K562 (cell line): ENCODE measurements at regions not wholly inside any gene's neighbourhood (a gene's known extent, or its start where the extent isn't known, plus 50 kb on each side); places are given as distances from the start of the nearest gene placed in this dataset.

Source experiments
- ATAC-seq: fragments of 200-7000 bp; cut with Tn5 transposase; 3 replicates; pipeline ENCODE4 v1.9.1; 2020; ENCODE audit warnings: moderate library complexity
- BruUV-seq: library from RNA; stranded (reverse); fragments of 400-500 nt; replicated peaks from 2 replicates; lab custom pipeline; 2021; lab: Mats Ljungman, UMichigan
- CTCF ChIA-PET: fragments of 300-600 bp; formaldehyde crosslinking; extraction: SDS; loops from one replicate; lab custom pipeline; 2021; ENCODE audit warnings: low intra/inter-chr PET ratio; lab: Yijun Ruan, JAX
- POLR2A ChIA-PET: fragments of 300-600, 350-650 bp; sonication (Branson Sonifier 250); formaldehyde crosslinking; extraction: SDS; loops from one replicate; lab custom pipeline; 2021; ENCODE audit warnings: antibody characterized with exemption, inconsistent platforms; lab: Yijun Ruan, JAX
- DNase-seq, 4 experiments: peaks; one replicate each; pipeline versions ENCODE4 v3.0.0 to v3.0.0-alpha.2; 2011 to 2018; ENCODE audit warnings: low spot score in 3 of 4, mixed read lengths in 3 of 4; ENCODE audit errors: extremely low read depth in 1 of 4
- FAIRE-seq: peaks from 2 replicates; lab custom pipeline; 2011; peaks lifted over from hg19 to GRCh38; lab: Jason Lieb, UNC
- H2AFZ ChIP-seq: 2 replicates; pipeline ENCODE4 v1.6.0; 2011; ENCODE audit warnings: low read depth, low read length, control low read depth, inconsistent platforms
- H3K27ac ChIP-seq: fragments of 200-600 bp; 3 replicates; pipeline ENCODE4 v1.8.0; 2011; ENCODE audit warnings: low read depth, mild to moderate bottlenecking, control low read depth, inconsistent platforms, low read length, moderate library complexity, mixed read lengths; ENCODE audit errors: extremely low read depth
- H3K27me3 ChIP-seq, 2 experiments: fragments of 300-600 bp in 1 of 2; 2 replicates in 1 of 2; 3 replicates in 1 of 2; pipeline versions ENCODE4 v1.6.0 to v1.8.0; 2011; ENCODE audit warnings: inconsistent platforms in 2 of 2, low read length in 2 of 2, mild to moderate bottlenecking in 1 of 2, mixed read lengths in 1 of 2, moderate library complexity in 1 of 2; ENCODE audit not compliant: control insufficient read depth in 2 of 2, insufficient read depth in 2 of 2
- H3K36me3 ChIP-seq: fragments of 300-600 bp; 3 replicates; pipeline ENCODE4 v1.8.0; 2011; ENCODE audit warnings: mild to moderate bottlenecking, low read length, inconsistent platforms; ENCODE audit not compliant: control insufficient read depth, insufficient read depth
- H3K4me1 ChIP-seq, 2 experiments: fragments of 200-600 bp in 1 of 2; replicated peaks in 1 of 2; 2 replicates in 1 of 2; 3 replicates in 1 of 2; pipeline versions ENCODE4 v1.5.1 to v1.8.0; 2011; ENCODE audit warnings: inconsistent platforms in 2 of 2, low read length in 2 of 2, mild to moderate bottlenecking in 1 of 2, mixed read lengths in 1 of 2, moderate library complexity in 1 of 2; ENCODE audit not compliant: control insufficient read depth in 2 of 2, insufficient read depth in 2 of 2
- H3K4me2 ChIP-seq: 2 replicates; pipeline ENCODE4 v1.6.1; 2011; ENCODE audit warnings: low read length, control low read depth, inconsistent platforms, mixed read lengths; ENCODE audit not compliant: insufficient read depth
- H3K4me3 ChIP-seq: fragments of 200-600 bp; sonication (generic), shearing (Covaris generic); 2 replicates; pipeline ENCODE4 v1.5.1; 2016; ENCODE audit warnings: control low read depth, inconsistent platforms
- H3K79me2 ChIP-seq: fragments of 200-600 bp; 3 replicates; pipeline ENCODE4 v1.8.0; 2011; ENCODE audit warnings: low read length, inconsistent platforms; ENCODE audit not compliant: control insufficient read depth, insufficient read depth
- H3K9ac ChIP-seq, 2 experiments: 2 replicates each; pipeline versions ENCODE4 v1.6.0 to v1.6.1; 2011; ENCODE audit warnings: low read depth in 2 of 2, low read length in 2 of 2, control low read depth in 1 of 2, inconsistent platforms in 1 of 2, mild to moderate bottlenecking in 1 of 2, mixed read lengths in 1 of 2; ENCODE audit not compliant: insufficient read depth in 1 of 2
- H3K9me1 ChIP-seq: one replicate; pipeline ENCODE4 v1.6.0; 2011; ENCODE audit warnings: inconsistent platforms, mild to moderate bottlenecking, low read length, moderate library complexity; ENCODE audit not compliant: control insufficient read depth, insufficient read depth
- H3K9me3 ChIP-seq: replicated peaks from 2 replicates; pipeline ENCODE4 v1.5.1; 2011; ENCODE audit warnings: low read depth, low read length, inconsistent platforms; ENCODE audit not compliant: control insufficient read depth, insufficient read depth
- H4K20me1 ChIP-seq: replicated peaks from 2 replicates; pipeline ENCODE4 v1.6.1; 2011; ENCODE audit warnings: low read length, inconsistent platforms, mixed read lengths; ENCODE audit not compliant: control insufficient read depth, insufficient read depth
- HEY1 ChIP-seq: fragments of 250-450 bp; sonication (Bioruptor Pico); IDR thresholded peaks from 2 replicates; pipeline ENCODE4 v1.5.0; 2020; ENCODE audit warnings: mild to moderate bottlenecking, moderate library complexity, borderline replicate concordance
- NR4A1 ChIP-seq, 2 experiments: fragments of 250-450 bp in 1 of 2; fragments of 450-650 bp in 1 of 2; sonication (Bioruptor Pico) in 1 of 2; IDR thresholded peaks; 2 replicates each; pipeline versions ENCODE4 v1.4.0 to v1.6.1; 2016 to 2020; ENCODE audit warnings: mild to moderate bottlenecking in 2 of 2, missing compliant biosample characterization in 1 of 2, missing genetic modification characterization in 1 of 2, moderate library complexity in 1 of 2
- RHOXF2B ChIP-seq: fragments of 250-450 bp; sonication (Bioruptor Pico); conservative IDR thresholded peaks from 2 replicates; pipeline ENCODE4 v1.5.1; 2021
- YY1 ChIP-seq, 3 experiments: IDR thresholded peaks; 2 replicates each; pipeline ENCODE4 v1.6.1; 2011; ENCODE audit warnings: low read length in 2 of 3, mild to moderate bottlenecking in 2 of 3, moderate library complexity in 2 of 3, borderline replicate concordance in 1 of 3, control low read depth in 1 of 3, low read depth in 1 of 3; ENCODE audit not compliant: insufficient read depth in 3 of 3, insufficient replicate concordance in 2 of 3, control insufficient read depth in 1 of 3, insufficient read length in 1 of 3; ENCODE audit errors: extremely low read depth in 1 of 3
- ZC3H8 ChIP-seq: fragments of 450-650 bp; IDR thresholded peaks from 2 replicates; pipeline ENCODE4 v1.6.1; 2017
- ZKSCAN3 ChIP-seq: fragments of 250-450 bp; sonication (Bioruptor Pico); IDR thresholded peaks from 2 replicates; pipeline ENCODE4 v1.4.0; 2020
- ZNF41 ChIP-seq: fragments of 250-450 bp; sonication (Bioruptor Pico); conservative IDR thresholded peaks from 2 replicates; pipeline ENCODE4 v1.4.0; 2020; ENCODE audit warnings: mild to moderate bottlenecking
- ZNF57 ChIP-seq: fragments of 450-650 bp; formaldehyde crosslinking; IDR thresholded peaks from 2 replicates; pipeline ENCODE4 v1.4.0; 2020; ENCODE audit warnings: mild to moderate bottlenecking, moderate library complexity
- ZNF780A ChIP-seq: fragments of 250-450 bp; sonication (Bioruptor Pico); IDR thresholded peaks from 2 replicates; pipeline ENCODE4 v1.5.0; 2021; ENCODE audit warnings: mild to moderate bottlenecking
- WGBS: fragments of 100-300 bp; shearing (Covaris generic); methylation state at CpG from one replicate; pipeline ENCODE4 v1.1.6; 2016; ENCODE audit warnings: low coverage, mixed read lengths; ENCODE audit not compliant: insufficient coverage; ENCODE audit errors: missing lambda C conversion rate; 5-methylcytosine and 5-hydroxymethylcytosine counted together
- in situ Hi-C: fragments of 300-500 bp; cut with MboI; formaldehyde crosslinking; loops from 4 replicates; pipeline ENCODE4 v1.15.0; 2018; ENCODE audit warnings: inconsistent platforms, mixed read lengths
- intact Hi-C: fragments of 100-400 bp; cut with micrococcal nuclease; formaldehyde crosslinking; loops from 2 replicates; pipeline ENCODE4 v1.14.2; 2022
- TF ChIP-seq, protein P1 (sequence below): fragments of 450-650 bp; formaldehyde crosslinking; conservative IDR thresholded peaks from 2 replicates; pipeline ENCODE4 v1.4.0; 2022; ENCODE audit warnings: mild to moderate bottlenecking, missing genetic modification characterization
- TF ChIP-seq, protein P2 (sequence below): fragments of 450-650 bp; IDR thresholded peaks from 2 replicates; pipeline ENCODE4 v1.6.1; 2018; ENCODE audit not compliant: partially characterized antibody
- TF ChIP-seq, protein P3 (sequence below): IDR thresholded peaks from 3 replicates; pipeline ENCODE4 v1.6.1; 2011; ENCODE audit warnings: borderline replicate concordance, mild to moderate bottlenecking, moderate library complexity; ENCODE audit not compliant: insufficient read length; ENCODE audit errors: extremely low read depth

DNA sequence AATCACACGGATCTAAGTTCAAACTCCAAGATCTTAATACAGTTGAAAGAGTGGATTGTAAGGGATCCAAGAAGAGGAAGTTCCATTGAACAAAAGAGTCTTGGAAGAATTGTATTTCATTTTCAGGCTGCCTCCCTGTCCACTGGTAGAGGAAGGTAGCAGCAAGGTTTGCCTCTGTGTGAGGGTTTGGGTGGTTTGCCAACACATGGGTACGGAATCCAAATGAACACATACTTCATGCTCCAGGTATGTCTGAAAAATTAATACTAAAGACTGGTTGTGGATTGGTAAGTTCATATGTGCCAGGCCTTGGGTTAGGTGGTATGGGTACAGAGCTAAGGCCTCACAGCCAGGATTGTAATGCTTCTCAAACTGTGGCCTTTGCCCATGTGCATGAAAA is 523.6 kb upstream of the BOD1L1 start (continued):
- TF ChIP-seq ZKSCAN3 (CRISPR knock-in tag) (no peak), ZNF780A (CRISPR knock-in tag) (no peak), YY1 (IDR thresholded peaks at IDR 0.05; ENCODE audit: borderline replicate concordance in 1 of 3, control insufficient read depth in 1 of 3, extremely low read depth in 1 of 3, insufficient read depth in 3 of 3, insufficient read length in 1 of 3, insufficient replicate concordance in 2 of 3, low read depth in 1 of 3, low read length in 2 of 3) (no peak), ZNF41 (CRISPR knock-in tag) (no peak), ZNF57 (CRISPR knock-in tag) (no peak)

DNA sequence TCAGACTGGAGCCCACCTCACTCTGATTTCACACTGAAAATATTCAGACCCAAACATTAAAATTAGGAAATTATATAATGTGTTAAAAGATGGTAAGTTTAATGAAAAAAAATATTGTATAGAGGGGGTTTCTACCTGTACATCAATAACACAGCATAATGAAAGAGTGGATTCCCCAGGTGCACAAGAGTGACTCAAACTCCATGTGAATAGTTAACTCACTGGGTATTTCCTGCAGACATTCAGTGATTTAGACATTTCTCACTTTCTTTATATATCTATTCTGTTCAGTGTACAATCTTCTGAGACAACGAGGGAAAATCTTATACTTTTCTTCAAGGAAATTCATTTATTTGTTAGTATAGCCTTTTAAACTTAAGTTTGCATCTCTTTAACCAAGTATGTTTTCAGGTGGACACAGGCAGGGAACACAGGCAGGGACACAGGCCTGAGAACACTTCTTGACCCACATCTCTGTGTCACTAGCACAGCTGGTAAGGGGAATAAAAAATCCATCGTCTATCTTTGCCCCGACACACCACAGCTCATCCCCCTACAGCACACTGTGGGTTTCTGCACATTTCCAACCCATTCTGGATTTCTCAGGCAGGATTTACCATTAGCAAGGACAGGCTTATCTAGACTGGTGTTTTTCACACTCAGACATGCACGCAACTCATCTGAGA is 525.5 kb upstream of the BOD1L1 start:
- Histone ChIP-seq H3K27ac (no peak overlapping the region), H3K27me3 (no peaks in the 10 kb centered on the region), H2AFZ (no peak overlapping the region), H3K9me3 (no peaks in the 10 kb centered on the region; the same call in 1 of the 2 replicates), H3K9me1 (no peaks in the 10 kb centered on the region), H3K4me3 (no peak overlapping the region), H3K9ac (no peak overlapping the region), H3K79me2 (no peaks in the 10 kb centered on the region), H3K4me2 (no peak overlapping the region), H3K36me3 (no peaks in the 10 kb centered on the region), H4K20me1 (no peaks in the 10 kb centered on the region), H3K4me1 (no peaks in the 10 kb centered on the region)
- ChIA-PET POLR2A (no interaction called here), CTCF (no interaction called here)
- FAIRE-seq (no peak), DNase-seq (no peak), ATAC-seq (no peak)
- in situ Hi-C loops (no loop called here), intact Hi-C loops (no loop called here)
- TF ChIP-seq, protein P1, sequence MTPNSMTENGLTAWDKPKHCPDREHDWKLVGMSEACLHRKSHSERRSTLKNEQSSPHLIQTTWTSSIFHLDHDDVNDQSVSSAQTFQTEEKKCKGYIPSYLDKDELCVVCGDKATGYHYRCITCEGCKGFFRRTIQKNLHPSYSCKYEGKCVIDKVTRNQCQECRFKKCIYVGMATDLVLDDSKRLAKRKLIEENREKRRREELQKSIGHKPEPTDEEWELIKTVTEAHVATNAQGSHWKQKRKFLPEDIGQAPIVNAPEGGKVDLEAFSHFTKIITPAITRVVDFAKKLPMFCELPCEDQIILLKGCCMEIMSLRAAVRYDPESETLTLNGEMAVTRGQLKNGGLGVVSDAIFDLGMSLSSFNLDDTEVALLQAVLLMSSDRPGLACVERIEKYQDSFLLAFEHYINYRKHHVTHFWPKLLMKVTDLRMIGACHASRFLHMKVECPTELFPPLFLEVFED: no peak
- no peak for TF ChIP-seq NR4A1 (CRISPR knock-in tag; IDR thresholded peaks at IDR 0.05)
- TF ChIP-seq NR4A1 (tag; IDR thresholded peaks at IDR 0.05): no peak
- no peak for TF ChIP-seq RHOXF2B (CRISPR knock-in tag)
- no peak for TF ChIP-seq ZC3H8
- TF ChIP-seq, protein P2, sequence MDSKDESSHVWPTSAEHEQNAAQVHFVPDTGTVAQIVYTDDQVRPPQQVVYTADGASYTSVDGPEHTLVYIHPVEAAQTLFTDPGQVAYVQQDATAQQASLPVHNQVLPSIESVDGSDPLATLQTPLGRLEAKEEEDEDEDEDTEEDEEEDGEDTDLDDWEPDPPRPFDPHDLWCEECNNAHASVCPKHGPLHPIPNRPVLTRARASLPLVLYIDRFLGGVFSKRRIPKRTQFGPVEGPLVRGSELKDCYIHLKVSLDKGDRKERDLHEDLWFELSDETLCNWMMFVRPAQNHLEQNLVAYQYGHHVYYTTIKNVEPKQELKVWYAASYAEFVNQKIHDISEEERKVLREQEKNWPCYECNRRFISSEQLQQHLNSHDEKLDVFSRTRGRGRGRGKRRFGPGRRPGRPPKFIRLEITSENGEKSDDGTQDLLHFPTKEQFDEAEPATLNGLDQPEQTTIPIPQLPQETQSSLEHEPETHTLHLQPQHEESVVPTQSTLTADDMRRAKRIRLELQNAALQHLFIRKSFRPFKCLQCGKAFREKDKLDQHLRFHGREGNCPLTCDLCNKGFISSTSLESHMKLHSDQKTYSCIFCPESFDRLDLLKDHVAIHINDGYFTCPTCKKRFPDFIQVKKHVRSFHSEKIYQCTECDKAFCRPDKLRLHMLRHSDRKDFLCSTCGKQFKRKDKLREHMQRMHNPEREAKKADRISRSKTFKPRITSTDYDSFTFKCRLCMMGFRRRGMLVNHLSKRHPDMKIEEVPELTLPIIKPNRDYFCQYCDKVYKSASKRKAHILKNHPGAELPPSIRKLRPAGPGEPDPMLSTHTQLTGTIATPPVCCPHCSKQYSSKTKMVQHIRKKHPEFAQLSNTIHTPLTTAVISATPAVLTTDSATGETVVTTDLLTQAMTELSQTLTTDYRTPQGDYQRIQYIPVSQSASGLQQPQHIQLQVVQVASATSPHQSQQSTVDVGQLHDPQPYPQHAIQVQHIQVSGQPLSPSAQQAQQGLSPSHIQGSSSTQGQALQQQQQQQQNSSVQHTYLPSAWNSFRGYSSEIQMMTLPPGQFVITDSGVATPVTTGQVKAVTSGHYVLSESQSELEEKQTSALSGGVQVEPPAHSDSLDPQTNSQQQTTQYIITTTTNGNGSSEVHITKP: no peak
- TF ChIP-seq, protein P3, sequence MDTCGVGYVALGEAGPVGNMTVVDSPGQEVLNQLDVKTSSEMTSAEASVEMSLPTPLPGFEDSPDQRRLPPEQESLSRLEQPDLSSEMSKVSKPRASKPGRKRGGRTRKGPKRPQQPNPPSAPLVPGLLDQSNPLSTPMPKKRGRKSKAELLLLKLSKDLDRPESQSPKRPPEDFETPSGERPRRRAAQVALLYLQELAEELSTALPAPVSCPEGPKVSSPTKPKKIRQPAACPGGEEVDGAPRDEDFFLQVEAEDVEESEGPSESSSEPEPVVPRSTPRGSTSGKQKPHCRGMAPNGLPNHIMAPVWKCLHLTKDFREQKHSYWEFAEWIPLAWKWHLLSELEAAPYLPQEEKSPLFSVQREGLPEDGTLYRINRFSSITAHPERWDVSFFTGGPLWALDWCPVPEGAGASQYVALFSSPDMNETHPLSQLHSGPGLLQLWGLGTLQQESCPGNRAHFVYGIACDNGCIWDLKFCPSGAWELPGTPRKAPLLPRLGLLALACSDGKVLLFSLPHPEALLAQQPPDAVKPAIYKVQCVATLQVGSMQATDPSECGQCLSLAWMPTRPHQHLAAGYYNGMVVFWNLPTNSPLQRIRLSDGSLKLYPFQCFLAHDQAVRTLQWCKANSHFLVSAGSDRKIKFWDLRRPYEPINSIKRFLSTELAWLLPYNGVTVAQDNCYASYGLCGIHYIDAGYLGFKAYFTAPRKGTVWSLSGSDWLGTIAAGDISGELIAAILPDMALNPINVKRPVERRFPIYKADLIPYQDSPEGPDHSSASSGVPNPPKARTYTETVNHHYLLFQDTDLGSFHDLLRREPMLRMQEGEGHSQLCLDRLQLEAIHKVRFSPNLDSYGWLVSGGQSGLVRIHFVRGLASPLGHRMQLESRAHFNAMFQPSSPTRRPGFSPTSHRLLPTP: no peak
- no peak for TF ChIP-seq HEY1 (CRISPR knock-in tag)
- BruUV-seq: no TSS peak
- 0% methylated on average over 4 of the region's 4 CpGs for WGBS
